T-cell (primary cell): ENCODE measurements at regions not wholly inside any gene's neighbourhood (a gene's known extent, or its start where the extent isn't known, plus 50 kb on each side); places are given as distances from the start of the nearest gene placed in this dataset.

ENCODE experiments used
- ATAC-seq, 4 experiments: fragments of 200-7000 bp in 3 of 4; fragments of 150-1000 bp in 1 of 4; cut with Tn5 transposase; replicated peaks in 1 of 4; 1 replicate in 3 of 4; 2 replicates in 1 of 4; pipeline ENCODE4 v1.10.0; 2021; ENCODE audit warnings: moderate library complexity in 3 of 4, mild to moderate bottlenecking in 2 of 4, moderate number of reproducible peaks in 1 of 4
- CTCF ChIA-PET, 2 donors: fragments of 300-600 bp; sonication (Branson Sonifier 250); formaldehyde crosslinking; loops; one replicate each; lab custom pipeline; 2022; ENCODE audit warnings: antibody characterized with exemption in 2 of 2; lab: Charles Lee
- POLR2A ChIA-PET, 2 donors: fragments of 300-600 bp; sonication (Branson Sonifier 250); formaldehyde crosslinking; loops; one replicate each; lab custom pipeline; 2022; ENCODE audit warnings: antibody characterized with exemption in 2 of 2; lab: Charles Lee
- DNase-seq, 35 experiments: peaks; one replicate each; pipeline versions ENCODE4 v3.0.0 to v3.0.0-alpha.2; 2013 to 2023
- H3K27ac ChIP-seq: one replicate; pipeline ENCODE4 v1.5.1; 2013; ENCODE audit warnings: low read length
- H3K27me3 ChIP-seq, 2 experiments: replicated peaks in 1 of 2; 1 replicate in 1 of 2; 2 replicates in 1 of 2; pipeline versions ENCODE4 v1.6.1 to v1.7.0; 2013; ENCODE audit warnings: low read length in 1 of 2, mixed read lengths in 1 of 2; ENCODE audit not compliant: control insufficient read depth in 2 of 2, insufficient read depth in 2 of 2; ENCODE audit errors: extremely low read depth in 1 of 2
- H3K36me3 ChIP-seq, 2 donors: 1 replicate in 1 of 2; 2 replicates in 1 of 2; pipeline versions ENCODE4 v1.6.1 to v1.7.0; 2013; ENCODE audit warnings: low read length in 1 of 2; ENCODE audit not compliant: control insufficient read depth in 2 of 2, insufficient read depth in 1 of 2; ENCODE audit errors: extremely low read depth in 1 of 2
- H3K4me1 ChIP-seq, 2 experiments: 1 replicate in 1 of 2; 2 replicates in 1 of 2; pipeline versions ENCODE4 v1.6.1 to v1.7.0; 2013; ENCODE audit warnings: low read length in 2 of 2, mixed read lengths in 1 of 2; ENCODE audit not compliant: insufficient read depth in 2 of 2, control insufficient read depth in 1 of 2; ENCODE audit errors: extremely low read depth in 1 of 2
- H3K4me3 ChIP-seq, 2 donors: 1 replicate in 1 of 2; 2 replicates in 1 of 2; pipeline versions ENCODE4 v1.5.1 to v1.7.0; 2013; ENCODE audit warnings: mild to moderate bottlenecking in 2 of 2, low read length in 1 of 2, moderate library complexity in 1 of 2; ENCODE audit not compliant: control insufficient read depth in 1 of 2; ENCODE audit errors: extremely low read depth in 1 of 2
- H3K9me3 ChIP-seq: 2 replicates; pipeline ENCODE4 v1.7.0; 2013
- H3K27ac Mint-ChIP-seq, 2 donors: one replicate each; pipeline ENCODE4 v1.8.0; 2020 to 2021; ENCODE audit warnings: mild to moderate bottlenecking in 2 of 2, mixed read lengths in 2 of 2
- H3K27me3 Mint-ChIP-seq, 2 donors: one replicate each; pipeline ENCODE4 v1.8.0; 2021 to 2022; ENCODE audit warnings: mixed read lengths in 2 of 2
- H3K36me3 Mint-ChIP-seq: one replicate; pipeline ENCODE4 v1.8.0; 2021; ENCODE audit warnings: mixed read lengths
- H3K4me1 Mint-ChIP-seq, 3 donors: one replicate each; pipeline ENCODE4 v1.8.0; 2020 to 2022; ENCODE audit warnings: mixed read lengths in 3 of 3, mild to moderate bottlenecking in 1 of 3
- H3K4me3 Mint-ChIP-seq, 3 donors: one replicate each; pipeline ENCODE4 v1.8.0; 2020 to 2022; ENCODE audit warnings: mild to moderate bottlenecking in 3 of 3, mixed read lengths in 3 of 3, moderate library complexity in 3 of 3
- H3K9me3 Mint-ChIP-seq, 3 donors: one replicate each; pipeline ENCODE4 v1.8.0; 2020 to 2022; ENCODE audit warnings: mixed read lengths in 3 of 3
- WGBS: methylation state at CpG from one replicate; pipeline ENCODE4 v1.1.5; 2013; ENCODE audit warnings: missing lambda C conversion rate; ENCODE audit not compliant: insufficient coverage; 5-methylcytosine and 5-hydroxymethylcytosine counted together

DNA sequence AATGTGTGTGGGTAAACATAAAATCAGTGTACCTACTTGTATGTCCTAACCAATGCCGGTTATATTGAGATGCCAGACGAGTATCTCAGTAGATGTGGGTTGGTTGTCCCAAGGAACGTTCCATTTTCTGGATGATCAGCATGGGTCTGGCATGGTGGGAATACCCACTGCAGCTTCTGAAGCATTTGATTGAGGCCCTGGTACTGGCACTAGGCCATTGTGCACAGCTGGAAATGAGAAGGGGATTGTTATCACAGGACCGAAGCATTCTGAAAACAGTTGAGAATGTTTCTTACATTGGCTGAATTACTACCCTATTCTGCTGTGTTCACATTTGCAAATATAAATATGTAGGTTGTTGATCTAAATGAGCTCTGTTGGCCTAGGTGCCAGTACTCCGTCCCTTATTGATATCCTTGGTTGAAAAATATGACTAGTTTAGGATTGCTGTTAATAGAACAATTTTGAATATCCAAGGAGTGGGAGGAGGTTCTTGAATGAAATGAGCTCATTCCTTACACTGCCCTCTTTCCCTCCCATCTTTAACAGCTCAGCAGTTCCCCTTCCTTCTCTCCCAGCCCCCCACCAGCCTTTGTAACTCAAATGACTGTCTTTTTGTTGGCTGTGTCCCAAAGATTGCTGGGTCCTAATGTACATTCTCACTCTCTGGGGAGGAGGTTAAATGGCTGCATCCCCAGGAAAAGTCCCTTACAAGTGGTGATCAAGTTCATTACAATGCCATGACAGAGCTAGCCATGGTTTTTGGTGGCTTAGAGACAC, 293.3 kb upstream of the TPM1 start:
- Mint-ChIP-seq H3K9me3 (no peaks in the 10 kb centered on the region), H3K27ac (no peak overlapping the region), H3K4me3 (no peak overlapping the region), H3K27me3 (peaks cover 3 to 8% of the 10 kb centered on the region in 2 donors), H3K4me1 (no peaks in the 10 kb centered on the region), H3K36me3 (no peaks in the 10 kb centered on the region)
- Histone ChIP-seq H3K27me3 (peaks cover 0 to 7% of the 10 kb centered on the region in 2 experiments), H3K4me1 (no peaks in the 10 kb centered on the region), H3K4me3 (no peak overlapping the region), H3K9me3 (no peaks in the 10 kb centered on the region), H3K36me3 (no peaks in the 10 kb centered on the region), H3K27ac (no peak overlapping the region)
- no peak for DNase-seq
- CTCF ChIA-PET: interaction anchor here in 1 of 2 donors (0.6 kb wide), 1 partner anchor 167 kb away, joined by 3 read pairs; no protein-coding TSS in a partner anchor
- 73% methylated on average over 2 of the region's 5 CpGs for WGBS
- ATAC-seq: no peak
- POLR2A ChIA-PET: interaction anchor here in 1 of 2 donors (0.5 kb wide), 1 partner anchor 1505 kb away, joined by 8 read pairs; no protein-coding TSS in a partner anchor

DNA sequence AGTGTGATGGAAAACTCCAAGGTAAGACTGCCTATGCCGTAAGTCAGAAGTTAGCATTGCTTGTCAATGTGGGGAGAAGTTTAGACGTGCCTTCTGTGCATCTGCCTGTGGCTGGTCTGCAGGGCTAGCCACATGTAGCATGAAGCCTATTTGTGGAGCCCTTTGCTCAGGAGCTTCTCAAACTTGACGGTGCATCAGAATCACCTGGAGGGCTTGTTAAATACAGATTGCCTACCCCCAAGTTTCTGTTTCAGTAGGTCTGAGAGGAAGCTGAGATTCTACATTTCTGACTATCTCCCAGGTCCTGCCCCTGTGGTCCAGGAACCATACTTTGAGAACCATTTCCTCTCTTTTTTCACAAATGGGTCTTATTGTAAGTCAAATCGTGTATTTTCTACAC, 292.1 kb upstream of the TPM1 start:
- WGBS: 89% methylated on average over 2 of the region's 4 CpGs

DNA sequence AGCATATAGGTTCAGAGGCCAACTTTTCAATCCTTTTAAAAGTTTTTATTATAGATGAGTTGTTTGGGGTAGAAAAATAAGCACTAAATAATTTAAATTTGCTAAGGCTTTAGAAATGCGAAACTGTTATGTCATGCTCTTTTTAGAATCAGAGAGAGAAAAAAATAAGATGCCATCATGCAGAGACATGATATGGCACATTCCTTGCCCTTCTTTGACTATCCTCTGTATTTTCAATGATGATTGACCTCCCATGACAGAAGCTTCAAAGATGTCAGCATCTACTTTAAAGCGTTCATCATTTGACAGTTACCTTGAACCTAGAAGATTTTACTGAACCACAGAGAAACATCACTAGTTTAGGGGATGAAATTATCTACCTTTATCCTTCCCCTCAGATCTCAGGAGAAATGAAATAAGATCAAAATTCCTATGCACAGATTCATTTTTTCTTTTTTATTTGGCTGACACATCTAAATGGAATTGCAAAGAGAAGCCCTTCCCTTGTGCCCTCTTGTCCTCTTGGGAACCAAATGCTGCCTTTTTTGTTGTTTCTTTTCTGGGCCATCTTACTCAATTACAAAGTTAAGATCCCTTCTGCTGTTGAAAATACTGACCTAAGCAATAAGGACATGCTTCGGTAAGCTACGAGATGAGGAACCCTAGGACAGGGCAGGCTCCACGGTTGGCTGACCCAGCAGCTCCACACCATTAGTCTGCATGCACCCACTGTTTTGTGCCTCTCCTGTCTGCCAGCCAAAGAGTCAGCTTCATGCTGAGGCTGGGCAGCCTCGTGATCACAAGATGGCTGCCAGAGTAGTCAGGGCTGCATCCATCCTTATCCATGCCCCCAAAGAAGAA, 289.7 kb upstream of the TPM1 start:
- Mint-ChIP-seq H3K36me3 (no peaks in the 10 kb centered on the region), H3K4me3 (no peak overlapping the region), H3K9me3 (no peaks in the 10 kb centered on the region), H3K4me1 (no peaks in the 10 kb centered on the region), H3K27ac (no peak overlapping the region), H3K27me3 (peaks cover 3 to 6% of the 10 kb centered on the region in 2 donors)
- Histone ChIP-seq H3K27me3 (peaks cover 0 to 11% of the 10 kb centered on the region in 2 experiments), H3K4me1 (no peaks in the 10 kb centered on the region), H3K9me3 (no peaks in the 10 kb centered on the region), H3K36me3 (no peaks in the 10 kb centered on the region), H3K4me3 (no peak overlapping the region), H3K27ac (no peak overlapping the region)
- CTCF ChIA-PET: no interaction called here
- 91% methylated on average over 4 of the region's 6 CpGs for WGBS
- POLR2A ChIA-PET: no interaction called here
- ATAC-seq (no peak), DNase-seq (no peak)

More for the DNA sequence above, 292.1 kb upstream of the TPM1 start:
- H3K27me3 ChIP-seq: peaks cover 0 to 11% of the 10 kb centered on the region in 2 experiments
- no peak overlapping the region for H3K4me3 ChIP-seq
- no peak for DNase-seq
- Mint-ChIP-seq H3K27me3 (peaks cover 3 to 8% of the 10 kb centered on the region in 2 donors), H3K9me3 (no peaks in the 10 kb centered on the region), H3K4me1 (no peaks in the 10 kb centered on the region), H3K4me3 (no peak overlapping the region), H3K36me3 (no peaks in the 10 kb centered on the region), H3K27ac (no peak overlapping the region)
- POLR2A ChIA-PET: no interaction called here
- no peak overlapping the region for H3K27ac ChIP-seq
- no peaks in the 10 kb centered on the region for H3K36me3 ChIP-seq
- CTCF ChIA-PET: no interaction called here
- H3K9me3 ChIP-seq: no peaks in the 10 kb centered on the region
- no peaks in the 10 kb centered on the region for H3K4me1 ChIP-seq
- ATAC-seq: no peak

DNA sequence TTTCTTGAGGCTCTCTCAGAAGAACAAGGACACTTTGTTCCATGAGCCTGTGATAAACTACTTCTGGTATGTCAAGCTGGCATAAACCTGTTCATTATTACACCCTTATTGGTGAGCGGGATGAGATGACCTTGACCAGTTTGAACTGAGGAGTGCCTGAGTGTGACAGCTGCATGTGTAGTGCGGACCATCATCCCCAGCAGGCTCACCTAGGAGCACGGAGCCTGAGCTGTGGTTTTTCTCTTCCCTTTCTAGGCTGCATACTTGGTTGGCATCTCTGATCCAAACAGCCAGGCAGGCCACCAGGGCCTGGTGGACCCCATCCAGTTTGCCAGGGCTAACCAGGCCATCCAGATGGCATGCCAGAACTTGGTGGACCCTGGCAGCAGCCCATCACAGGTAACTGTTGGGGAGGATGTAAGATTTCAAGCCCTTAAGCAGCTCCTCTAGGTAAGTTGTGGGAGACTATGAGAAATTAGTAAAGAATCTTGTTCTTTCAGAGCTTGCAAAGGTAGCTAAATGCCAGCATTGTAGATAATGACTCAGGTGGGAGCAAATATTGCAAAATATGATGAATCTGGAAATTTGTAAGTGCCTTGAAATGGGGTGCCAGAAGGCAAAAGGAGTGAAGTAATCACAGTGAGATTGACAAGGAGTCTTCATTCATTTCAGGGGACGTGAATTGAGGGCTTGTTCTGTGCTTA, 288.9 kb upstream of the TPM1 start:
- ATAC-seq: no peak
- Histone ChIP-seq H3K4me3 (no peak overlapping the region), H3K9me3 (no peaks in the 10 kb centered on the region), H3K4me1 (no peaks in the 10 kb centered on the region), H3K27ac (no peak overlapping the region), H3K27me3 (peaks cover 0 to 11% of the 10 kb centered on the region in 2 experiments), H3K36me3 (no peaks in the 10 kb centered on the region)
- no peak for DNase-seq
- POLR2A ChIA-PET: no interaction called here
- CTCF ChIA-PET: no interaction called here
- WGBS: 75% methylated on average over 4 of the region's 4 CpGs
- Mint-ChIP-seq H3K36me3 (no peaks in the 10 kb centered on the region), H3K4me3 (no peak overlapping the region), H3K27me3 (peaks cover 3 to 6% of the 10 kb centered on the region in 2 donors), H3K9me3 (no peaks in the 10 kb centered on the region), H3K27ac (no peak overlapping the region), H3K4me1 (no peaks in the 10 kb centered on the region)

DNA sequence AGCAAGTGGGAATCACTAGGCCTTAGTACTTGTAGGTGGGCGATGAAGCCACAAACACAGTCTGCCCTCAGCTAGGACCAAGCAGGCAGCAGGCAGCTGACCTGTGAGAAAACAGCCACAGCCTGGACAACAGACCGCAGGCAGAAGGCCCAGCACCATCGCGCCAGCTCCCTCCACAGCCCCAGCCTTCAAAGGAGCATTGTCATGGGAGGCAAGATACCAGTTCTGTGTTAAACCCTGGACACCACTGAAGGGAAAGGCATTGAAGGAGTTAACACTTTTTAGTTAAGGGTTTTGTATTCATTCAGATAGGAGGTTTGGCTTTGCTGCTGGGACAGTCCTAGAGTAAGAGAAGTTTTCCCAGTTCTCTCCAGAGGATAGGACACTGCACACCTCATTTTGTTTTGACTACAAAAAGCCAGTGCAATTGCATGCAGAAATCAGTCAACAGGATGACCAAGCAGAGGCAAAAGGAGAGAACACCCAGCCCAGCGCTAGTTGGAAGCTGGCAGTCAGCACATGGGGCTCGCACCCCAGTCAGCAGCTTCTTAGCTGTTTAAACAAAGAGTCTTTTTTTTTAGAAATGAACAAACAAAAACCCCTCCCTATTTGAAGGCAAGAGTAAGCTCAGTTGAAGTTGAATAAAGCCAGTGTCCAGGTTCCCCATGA, 286.1 kb upstream of the TPM1 start:
- H3K27ac ChIP-seq: no peak overlapping the region
- no peak for DNase-seq
- no peaks in the 10 kb centered on the region for H3K36me3 Mint-ChIP-seq
- no peaks in the 10 kb centered on the region for H3K36me3 ChIP-seq
- H3K4me1 ChIP-seq: no peaks in the 10 kb centered on the region
- no peaks in the 10 kb centered on the region for H3K4me1 Mint-ChIP-seq
- ChIA-PET POLR2A (interaction anchor here in 1 of 2 donors (0.9 kb wide), 1 partner anchor 17 kb away, joined by 4 read pairs; no protein-coding TSS in a partner anchor), CTCF (interaction anchor here in 1 of 2 donors (0.9 kb wide), 1 partner anchor 8 kb away, joined by 3 read pairs; no protein-coding TSS in a partner anchor)
- H3K9me3 Mint-ChIP-seq: no peaks in the 10 kb centered on the region
- no peak overlapping the region for H3K27ac Mint-ChIP-seq
- H3K27me3 ChIP-seq: peaks cover 0 to 11% of the 10 kb centered on the region in 2 experiments
- H3K27me3 Mint-ChIP-seq: peaks cover 0 to 5% of the 10 kb centered on the region in 2 donors
- no peak overlapping the region for H3K4me3 ChIP-seq
- H3K9me3 ChIP-seq: no peaks in the 10 kb centered on the region
- WGBS: 91% methylated on average over 4 of the region's 6 CpGs
- H3K4me3 Mint-ChIP-seq: no peak overlapping the region
- ATAC-seq: no peak
